GM12878 (cell line): ENCODE measurements at regions not wholly inside any gene's neighbourhood (a gene's known extent, or its start where the extent isn't known, plus 50 kb on each side); places are given as distances from the start of the nearest gene placed in this dataset.
A peak's percentile ranks its signal among the peaks of the same experiment; 100 is the strongest.

Experiments
- ATAC-seq: fragments of 200-7000 bp; cut with Tn5 transposase; 3 replicates; pipeline ENCODE4 v1.9.1; 2020; ENCODE audit warnings: mild to moderate bottlenecking, moderate library complexity
- BruUV-seq: library from RNA; stranded (reverse); fragments of 400-500 nt; replicated peaks from 2 replicates; lab custom pipeline; 2021; lab: Mats Ljungman, UMichigan
- CTCF ChIA-PET: fragments of 300-600 bp; sonication (Branson Sonifier 250); formaldehyde crosslinking; extraction: SDS; loops from one replicate; lab custom pipeline; 2021; ENCODE audit warnings: inconsistent platforms; lab: Yijun Ruan, JAX
- POLR2A ChIA-PET: fragments of 350-600 bp; formaldehyde crosslinking; extraction: SDS; loops from one replicate; lab custom pipeline; 2021; ENCODE audit warnings: inconsistent platforms; lab: Charles Lee
- RAD21 ChIA-PET: fragments of 300-600 bp; sonication (Branson Sonifier 250); formaldehyde crosslinking; loops from one replicate; lab custom pipeline; 2023; ENCODE audit warnings: antibody characterized with exemption; ENCODE audit not compliant: unreplicated experiment; lab: Charles Lee
- SMC1A ChIA-PET: fragments of 300-600 bp; sonication (Branson Sonifier 250); formaldehyde crosslinking; loops from one replicate; lab custom pipeline; 2023; ENCODE audit not compliant: unreplicated experiment, uncharacterized antibody; lab: Charles Lee
- DNase-seq: peaks from one replicate; pipeline ENCODE4 v3.0.0-alpha.2; 2011; ENCODE audit warnings: low read depth, low spot score
- FAIRE-seq: peaks from 3 replicates; lab custom pipeline; 2011; peaks lifted over from hg19 to GRCh38; lab: Jason Lieb, UNC
- H2AFZ ChIP-seq: 2 replicates; pipeline ENCODE4 v1.6.0; 2011; ENCODE audit warnings: low read depth, low read length, control low read depth; ENCODE audit not compliant: control insufficient read depth
- H3K27ac ChIP-seq: 2 replicates; pipeline ENCODE4 v1.5.1; 2011; ENCODE audit warnings: control low read depth; ENCODE audit not compliant: control insufficient read depth, insufficient read depth
- H3K27me3 ChIP-seq, 2 experiments: replicated peaks in 1 of 2; 2 replicates each; pipeline versions ENCODE4 v1.6.0 to v1.6.1; 2011; ENCODE audit warnings: low read length in 1 of 2; ENCODE audit not compliant: control insufficient read depth in 2 of 2, insufficient read depth in 2 of 2
- H3K36me3 ChIP-seq, 2 experiments: 2 replicates each; pipeline ENCODE4 v1.5.1; 2011; ENCODE audit warnings: low read length in 1 of 2; ENCODE audit not compliant: control insufficient read depth in 2 of 2, insufficient read depth in 2 of 2
- H3K4me1 ChIP-seq: 2 replicates; pipeline ENCODE4 v1.6.1; 2011; ENCODE audit warnings: mild to moderate bottlenecking, low read length, moderate library complexity, mixed read lengths; ENCODE audit not compliant: control insufficient read depth, insufficient read depth
- H3K4me2 ChIP-seq: 2 replicates; pipeline ENCODE4 v1.6.0; 2011; ENCODE audit warnings: control low read depth; ENCODE audit not compliant: control insufficient read depth, insufficient read depth
- H3K4me3 ChIP-seq: fragments of 200-600 bp; sonication (generic); 2 replicates; pipeline ENCODE4 v1.5.1; 2016
- H3K79me2 ChIP-seq: 2 replicates; pipeline ENCODE4 v1.6.0; 2011; ENCODE audit warnings: low read length; ENCODE audit not compliant: control insufficient read depth, insufficient read depth
- H3K9ac ChIP-seq: 2 replicates; pipeline ENCODE4 v1.8.0; 2011; ENCODE audit warnings: low read length, control low read depth, mixed read lengths; ENCODE audit not compliant: control insufficient read depth, insufficient read depth
- H3K9me3 ChIP-seq: replicated peaks from 3 replicates; pipeline ENCODE4 v1.5.1; 2011; ENCODE audit warnings: mild to moderate bottlenecking, low read length; ENCODE audit not compliant: control insufficient read depth, insufficient read depth
- H4K20me1 ChIP-seq: 2 replicates; pipeline ENCODE4 v1.6.0; 2011; ENCODE audit not compliant: control insufficient read depth, insufficient read depth
- BMI1 ChIP-seq: fragments of 450-650 bp; IDR thresholded peaks from 2 replicates; pipeline ENCODE4 v1.6.1; 2016; ENCODE audit warnings: mild to moderate bottlenecking, moderate library complexity, borderline replicate concordance
- CBX3 ChIP-seq: fragments of 200-600 bp; sonication (generic); IDR thresholded peaks from 2 replicates; pipeline ENCODE4 v1.6.1; 2016; ENCODE audit warnings: low read depth, borderline replicate concordance
- EZH2 ChIP-seq: IDR thresholded peaks from 2 replicates; pipeline ENCODE4 v1.6.1; 2012; ENCODE audit warnings: low read depth, mild to moderate bottlenecking, control low read depth, inconsistent platforms, low read length, borderline replicate concordance; ENCODE audit not compliant: control insufficient read depth
- HDAC2 ChIP-seq: fragments of 200-600 bp; sonication (generic); IDR thresholded peaks from 2 replicates; pipeline ENCODE4 v1.6.1; 2017
- NR2C2 ChIP-seq: IDR thresholded peaks from 2 replicates; pipeline ENCODE4 v1.6.1; 2011; ENCODE audit warnings: borderline replicate concordance, low read depth; ENCODE audit not compliant: control insufficient read depth, insufficient read length
- PAX5 ChIP-seq: IDR thresholded peaks from 2 replicates; pipeline ENCODE4 v1.6.1; 2011; ENCODE audit warnings: low read depth, low read length, borderline replicate concordance
- POLR2A ChIP-seq: IDR thresholded peaks from 2 replicates; pipeline ENCODE4 v1.6.1; 2011; ENCODE audit warnings: low read depth, mild to moderate bottlenecking, low read length
- RUNX3 ChIP-seq: IDR thresholded peaks from 2 replicates; pipeline ENCODE4 v1.6.1; 2012; ENCODE audit warnings: low read length, inconsistent platforms
- SPI1 ChIP-seq: IDR thresholded peaks from 2 replicates; pipeline ENCODE4 v1.6.1; 2011; ENCODE audit warnings: low read depth, mild to moderate bottlenecking, low read length, moderate library complexity, borderline replicate concordance; ENCODE audit not compliant: insufficient read depth
- STAT3 ChIP-seq: IDR thresholded peaks from 2 replicates; pipeline ENCODE4 v1.6.1; 2011; ENCODE audit warnings: low read depth, low read length, improper control_type of control experiment
- ZBED1 ChIP-seq: IDR thresholded peaks from 2 replicates; pipeline ENCODE4 v1.6.1; 2016; ENCODE audit warnings: borderline replicate concordance
- ZNF207 ChIP-seq: fragments of 450-650 bp; IDR thresholded peaks from 2 replicates; pipeline ENCODE4 v1.6.1; 2014; ENCODE audit warnings: antibody characterized with exemption, mild to moderate bottlenecking, borderline replicate concordance
- WGBS: methylation state at CpG from one replicate; pipeline ENCODE4 v1.1.6; 2016; ENCODE audit warnings: low lambda C conversion rate; ENCODE audit not compliant: insufficient replicate concordance, insufficient coverage; ENCODE audit errors: missing lambda C conversion rate; 5-methylcytosine and 5-hydroxymethylcytosine counted together
- in situ Hi-C: fragments of 300-500 bp; cut with MboI; formaldehyde crosslinking; loops from 9 replicates; pipeline ENCODE4 v1.14.3; 2018; ENCODE audit warnings: mixed read lengths
- intact Hi-C: fragments of 100-400 bp; cut with micrococcal nuclease; formaldehyde crosslinking; loops from one replicate; pipeline ENCODE4 v1.14.2; 2022; ENCODE audit not compliant: unreplicated experiment

DNA sequence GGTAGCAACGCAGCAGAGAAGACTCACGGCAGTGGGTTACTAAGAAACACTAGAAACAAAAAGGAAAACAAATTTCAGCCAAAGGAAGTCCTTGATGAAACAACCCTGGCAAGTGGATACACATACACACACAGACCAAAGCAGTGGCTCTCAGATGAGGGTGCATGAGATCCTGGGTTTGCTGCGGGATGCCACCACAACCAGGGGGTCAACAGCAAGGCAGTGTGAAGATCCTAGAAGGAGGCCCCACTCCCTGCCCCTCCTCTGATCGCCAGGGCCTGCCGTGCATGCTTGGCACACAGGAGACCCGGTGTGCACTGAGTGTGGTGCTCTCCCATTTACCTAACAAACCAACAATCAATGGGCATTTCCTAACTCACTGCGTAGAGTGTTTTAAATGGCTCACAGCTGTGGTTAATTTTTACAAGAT lies 252.3 kb upstream of the KLF14 start:
- SMC1A ChIA-PET = interaction anchor here (1.0 to 1.7 kb wide), 3 partner anchors 9 to 56 kb away, joined by 3 to 4 read pairs (median 4); no protein-coding TSS in a partner anchor
- no peak overlapping the region for H3K27ac ChIP-seq
- H3K9me3 ChIP-seq = no peaks in the 10 kb centered on the region
- H3K4me3 ChIP-seq = no peak overlapping the region
- no peak overlapping the region for H2AFZ ChIP-seq
- no peak overlapping the region for H3K9ac ChIP-seq
- DNase-seq (no peak), FAIRE-seq (no peak), ATAC-seq (no peak)
- RAD21 ChIA-PET = interaction anchor here (1.2 kb wide), 1 partner anchor 54 kb away, joined by 3 read pairs; no protein-coding TSS in a partner anchor
- H3K4me2 ChIP-seq = no peak overlapping the region
- H3K4me1 ChIP-seq = peaks cover 3% of the 10 kb centered on the region; the same call in 1 of the 2 replicates
- H3K36me3 ChIP-seq = peaks cover 3 to 4% of the 10 kb centered on the region in 2 experiments; a peak in 2 of 4 replicates
- TF ChIP-seq CBX3 (no peak), POLR2A (0 out of 2 replicates have a peak, but pooled peaks have one; percentile 20), EZH2 (no peak)
- WGBS = 95% methylated on average over 7 of the region's 7 CpGs
- in situ Hi-C loops = no loop called here
- H3K27me3 ChIP-seq = no peaks in the 10 kb centered on the region
- CTCF ChIA-PET = interaction anchor here (1.1 to 2.4 kb wide), 2 partner anchors 54 to 89 kb away, joined by 4 to 15 read pairs; no protein-coding TSS in a partner anchor
- H3K79me2 ChIP-seq = peaks cover 2% of the 10 kb centered on the region
- BruUV-seq = no TSS peak
- H4K20me1 ChIP-seq = no peaks in the 10 kb centered on the region
- intact Hi-C loops = no loop called here
- POLR2A ChIA-PET = no interaction called here

DNA sequence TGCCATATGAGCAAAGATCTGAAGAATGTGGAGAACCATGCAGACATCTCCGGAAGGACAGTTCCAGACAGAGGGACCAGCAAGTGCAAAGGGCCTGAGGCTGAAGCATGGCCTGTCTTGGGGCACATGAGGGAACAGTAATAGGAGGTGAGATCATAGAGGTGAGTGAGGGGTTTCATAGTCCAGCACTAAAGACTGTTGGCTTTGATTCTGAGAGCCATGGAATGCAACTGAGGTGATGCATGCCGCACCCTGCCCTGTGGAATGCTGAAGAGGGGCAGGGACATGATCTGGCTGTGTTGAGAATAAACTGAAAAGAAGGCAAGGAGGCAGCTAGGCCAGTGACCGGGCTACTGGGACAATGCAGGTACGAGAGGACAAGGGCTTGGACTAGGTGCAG lies 253.1 kb upstream of the KLF14 start:
- Histone ChIP-seq H3K27ac (no peak overlapping the region), H3K4me2 (no peak overlapping the region)
- no TSS peak for BruUV-seq
- RAD21 ChIA-PET = interaction anchor here (2.0 kb wide), 1 partner anchor 53 kb away, joined by 14 read pairs; no protein-coding TSS in a partner anchor
- TF ChIP-seq HDAC2 (no peak), STAT3 (no peak), PAX5 (no peak), NR2C2 (no peak), SPI1 (no peak), RUNX3 (no peak), ZNF207 (no peak), ZBED1 (no peak), BMI1 (no peak)
- TF ChIP-seq, all 136 proteins: peak for 0
- ChIA-PET SMC1A (interaction anchor here (1.8 to 2.2 kb wide), 3 partner anchors 8 to 46 kb away, joined by 6 to 12 read pairs (median 7); no protein-coding TSS in a partner anchor), POLR2A (interaction anchor here (0.6 kb wide), 1 partner anchor 924 kb away, joined by 3 read pairs; no protein-coding TSS in a partner anchor), CTCF (interaction anchor here (1.1 to 1.2 kb wide), 2 partner anchors 16 to 28 kb away, joined by 3 to 4 read pairs; no protein-coding TSS in a partner anchor)
- no peak overlapping the region for H3K9ac ChIP-seq
- peaks cover 3 to 4% of the 10 kb centered on the region in 2 experiments; a peak in 2 of 4 replicates for H3K36me3 ChIP-seq
- no peak overlapping the region for H2AFZ ChIP-seq
- 98% methylated on average over 4 of the region's 4 CpGs for WGBS
- FAIRE-seq (no peak), DNase-seq (no peak), ATAC-seq (no peak)
- H3K9me3 ChIP-seq = no peaks in the 10 kb centered on the region
- peaks cover 3% of the 10 kb centered on the region; the same call in 1 of the 2 replicates for H3K4me1 ChIP-seq
- no peaks in the 10 kb centered on the region for H4K20me1 ChIP-seq
- H3K4me3 ChIP-seq = no peak overlapping the region
- peaks cover under 1% of the 10 kb centered on the region for H3K79me2 ChIP-seq
- intact Hi-C loops = no loop called here
- H3K27me3 ChIP-seq = no peaks in the 10 kb centered on the region
- in situ Hi-C loops = no loop called here
